ENCODE measurements at regions not wholly inside any gene's neighbourhood (a gene's known extent, or its start where the extent isn't known, plus 50 kb on each side); places are given as distances from the start of the nearest gene placed in this dataset.

GRCh38 chr2:147425437-147426029, 419.3 kb upstream of the ACVR2A start:
- no peak overlapping the region for H2AK5ac ChIP-seq (ENCODE audit: low read length, severe bottlenecking)
- 88% methylated on average over 3 of the region's 3 CpGs for WGBS
- H3K4me2 ChIP-seq (ENCODE audit: low read length, poor library complexity, severe bottlenecking): no peak overlapping the region
- H2BK12ac ChIP-seq (ENCODE audit: low read length in 2 of 2): no peak overlapping the region
- H2BK15ac ChIP-seq (ENCODE audit: low read depth, poor library complexity, severe bottlenecking): no peak overlapping the region
- H3K4me3 ChIP-seq (ENCODE audit: insufficient read depth in 1 of 2, low read depth in 1 of 2, low read length in 2 of 2): no peak overlapping the region
- no peaks in the 10 kb centered on the region for H3K79me1 ChIP-seq (replicated peaks; ENCODE audit: low read length, poor library complexity, severe bottlenecking)
- no peak overlapping the region for H2BK5ac ChIP-seq (ENCODE audit: low read depth, low read length, poor library complexity, severe bottlenecking)
- no peak overlapping the region for H3K18ac ChIP-seq (ENCODE audit: low read depth in 1 of 2, low read length in 2 of 2)
- H2AFZ ChIP-seq (ENCODE audit: low read depth, low read length): no peak overlapping the region
- H3K14ac ChIP-seq (ENCODE audit: low read length in 2 of 2): no peak overlapping the region
- no peak for DNase-seq
- H3K36me3 ChIP-seq (ENCODE audit: control insufficient read depth in 1 of 2, insufficient read depth in 2 of 2, low read depth in 1 of 2, low read length in 2 of 2): no peaks in the 10 kb centered on the region
- no peaks in the 10 kb centered on the region for H3K9me3 ChIP-seq (ENCODE audit: control insufficient read depth, low read length)
- H3K4me1 ChIP-seq (ENCODE audit: control insufficient read depth, insufficient read depth, low read depth, low read length): no peaks in the 10 kb centered on the region
- no peak overlapping the region for H3K9ac ChIP-seq (ENCODE audit: low read length)
- no peak overlapping the region for H3K4ac ChIP-seq (ENCODE audit: low read depth in 1 of 2, low read length in 2 of 2)
- H2BK120ac ChIP-seq (ENCODE audit: low read depth, low read length): no peak overlapping the region
- H3K27ac ChIP-seq (ENCODE audit: low read length, poor library complexity, severe bottlenecking): no peak overlapping the region
- H3K27me3 ChIP-seq (ENCODE audit: control insufficient read depth in 1 of 2, insufficient read depth in 1 of 2, low read length in 2 of 2): no peaks in the 10 kb centered on the region
- no peak overlapping the region for H4K8ac ChIP-seq (ENCODE audit: low read length)
- no peak overlapping the region for H3K23ac ChIP-seq (ENCODE audit: low read length in 2 of 2)
- H4K91ac ChIP-seq (ENCODE audit: low read length): no peak overlapping the region

- no peak overlapping the region for H3K23ac ChIP-seq (ENCODE audit: low read length in 2 of 2)
- no peak overlapping the region for H3K4ac ChIP-seq (ENCODE audit: low read depth in 1 of 2, low read length in 2 of 2)
- H3K4me2 ChIP-seq (ENCODE audit: low read length, poor library complexity, severe bottlenecking): no peak overlapping the region
- no peak overlapping the region for H4K91ac ChIP-seq (ENCODE audit: low read length)
- H2AFZ ChIP-seq (ENCODE audit: low read depth, low read length): no peak overlapping the region
- no peaks in the 10 kb centered on the region for H3K79me1 ChIP-seq (replicated peaks; ENCODE audit: low read length, poor library complexity, severe bottlenecking)
- no CpG with 5 or more reads among the region's 1 CpG for WGBS
- no peak overlapping the region for H2BK5ac ChIP-seq (ENCODE audit: low read depth, low read length, poor library complexity, severe bottlenecking)
- H2BK120ac ChIP-seq (ENCODE audit: low read depth, low read length): no peak overlapping the region
- H3K4me1 ChIP-seq (ENCODE audit: control insufficient read depth, insufficient read depth, low read depth, low read length): no peaks in the 10 kb centered on the region
- H3K4me3 ChIP-seq (ENCODE audit: insufficient read depth in 1 of 2, low read depth in 1 of 2, low read length in 2 of 2): no peak overlapping the region
- no peak overlapping the region for H4K8ac ChIP-seq (ENCODE audit: low read length)
- no peak overlapping the region for H3K14ac ChIP-seq (ENCODE audit: low read length in 2 of 2)
- H2BK15ac ChIP-seq (ENCODE audit: low read depth, poor library complexity, severe bottlenecking): no peak overlapping the region
- no peak overlapping the region for H3K18ac ChIP-seq (ENCODE audit: low read depth in 1 of 2, low read length in 2 of 2)
- H3K36me3 ChIP-seq (ENCODE audit: control insufficient read depth in 1 of 2, insufficient read depth in 2 of 2, low read depth in 1 of 2, low read length in 2 of 2): no peaks in the 10 kb centered on the region
- H2BK12ac ChIP-seq (ENCODE audit: low read length in 2 of 2): no peak overlapping the region
- no peak overlapping the region for H2AK5ac ChIP-seq (ENCODE audit: low read length, severe bottlenecking)
- H3K9ac ChIP-seq (ENCODE audit: low read length): no peak overlapping the region
- no peak for DNase-seq
- H3K9me3 ChIP-seq (ENCODE audit: control insufficient read depth, low read length): no peaks in the 10 kb centered on the region
- H3K27ac ChIP-seq (ENCODE audit: low read length, poor library complexity, severe bottlenecking): no peak overlapping the region
- no peaks in the 10 kb centered on the region for H3K27me3 ChIP-seq (ENCODE audit: control insufficient read depth in 1 of 2, insufficient read depth in 1 of 2, low read length in 2 of 2)
Observed at GRCh38 chr2:147424766-147425165, 420.1 kb upstream of the ACVR2A start.

DNA sequence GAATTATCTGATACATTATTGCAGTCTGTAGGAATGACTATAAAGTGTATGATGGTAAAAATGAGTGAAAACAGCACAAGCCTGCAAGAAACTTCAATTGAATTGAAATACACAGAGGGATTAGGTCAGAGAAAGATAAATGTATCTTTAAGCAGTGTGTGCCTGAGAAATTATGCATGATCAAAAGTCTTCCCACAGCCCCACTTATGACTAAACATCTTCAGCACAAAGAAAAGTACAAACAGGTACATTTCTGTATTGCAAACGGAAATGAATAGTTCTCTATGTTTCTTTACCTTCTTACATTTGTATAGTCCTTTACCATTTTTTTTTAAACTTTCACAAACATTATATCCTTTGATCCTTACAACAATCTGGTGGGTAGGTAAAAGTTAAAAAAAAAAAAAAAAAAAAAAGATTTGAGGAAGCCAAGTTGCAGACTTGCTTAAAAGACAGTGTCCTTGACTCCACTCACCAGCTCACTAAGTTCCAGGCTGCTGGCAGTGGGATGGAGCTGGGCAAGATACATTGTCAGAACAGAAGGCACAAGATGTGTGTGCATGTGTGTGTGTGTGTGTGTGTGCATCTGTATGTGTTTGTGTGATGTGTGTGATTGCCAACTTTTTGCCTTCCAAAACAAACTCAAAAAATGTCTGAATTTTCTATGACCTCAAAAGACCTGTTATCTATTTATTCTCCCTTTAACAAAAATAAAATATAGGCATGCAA, 423.7 kb upstream of the ACVR2A start:
- Histone ChIP-seq H3K27me3 (ENCODE audit: control insufficient read depth in 1 of 2, insufficient read depth in 1 of 2, low read length in 2 of 2) (no peaks in the 10 kb centered on the region), H2BK15ac (ENCODE audit: low read depth, poor library complexity, severe bottlenecking) (no peak overlapping the region), H3K14ac (ENCODE audit: low read length in 2 of 2) (no peak overlapping the region), H3K4me2 (ENCODE audit: low read length, poor library complexity, severe bottlenecking) (no peak overlapping the region), H3K4me1 (ENCODE audit: control insufficient read depth, insufficient read depth, low read depth, low read length) (no peaks in the 10 kb centered on the region), H2BK120ac (ENCODE audit: low read depth, low read length) (no peak overlapping the region), H3K9ac (ENCODE audit: low read length) (no peak overlapping the region), H3K4ac (ENCODE audit: low read depth in 1 of 2, low read length in 2 of 2) (no peak overlapping the region), H2AFZ (ENCODE audit: low read depth, low read length) (no peak overlapping the region), H3K4me3 (ENCODE audit: insufficient read depth in 1 of 2, low read depth in 1 of 2, low read length in 2 of 2) (no peak overlapping the region), H2AK5ac (ENCODE audit: low read length, severe bottlenecking) (no peak overlapping the region), H2BK5ac (ENCODE audit: low read depth, low read length, poor library complexity, severe bottlenecking) (no peak overlapping the region), H4K8ac (ENCODE audit: low read length) (no peak overlapping the region), H3K9me3 (ENCODE audit: control insufficient read depth, low read length) (no peaks in the 10 kb centered on the region), H2BK12ac (ENCODE audit: low read length in 2 of 2) (no peak overlapping the region), H3K79me1 (replicated peaks; ENCODE audit: low read length, poor library complexity, severe bottlenecking) (no peaks in the 10 kb centered on the region), H3K27ac (ENCODE audit: low read length, poor library complexity, severe bottlenecking) (no peak overlapping the region), H3K36me3 (ENCODE audit: control insufficient read depth in 1 of 2, insufficient read depth in 2 of 2, low read depth in 1 of 2, low read length in 2 of 2) (no peaks in the 10 kb centered on the region), H3K18ac (ENCODE audit: low read depth in 1 of 2, low read length in 2 of 2) (no peak overlapping the region), H3K23ac (ENCODE audit: low read length in 2 of 2) (no peak overlapping the region), H4K91ac (ENCODE audit: low read length) (no peak overlapping the region)
- DNase-seq: no peak
- WGBS: 100% methylated on average over 1 of the region's 1 CpG

DNA sequence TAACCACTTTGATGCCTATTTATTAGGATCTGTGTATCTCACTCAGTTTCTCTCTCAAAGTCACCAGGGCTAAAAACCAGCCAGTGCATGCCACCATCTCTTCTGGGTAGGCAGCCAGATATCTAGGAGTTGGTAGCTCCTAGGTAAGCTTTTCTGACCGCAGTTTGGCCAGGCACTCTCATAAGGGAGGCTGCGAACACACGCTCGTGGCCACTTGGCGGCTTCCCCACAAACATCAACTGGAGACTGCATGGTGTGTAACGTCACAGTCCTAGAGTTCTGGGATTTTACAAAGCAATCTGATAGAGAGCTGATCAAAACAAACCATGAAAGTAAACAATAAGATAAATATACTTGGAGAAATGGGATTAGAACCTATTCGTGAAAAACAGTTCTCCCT, 424.3 kb upstream of the ACVR2A start:
- H2AK5ac ChIP-seq (ENCODE audit: low read length, severe bottlenecking): no peak overlapping the region
- no peak overlapping the region for H3K4me2 ChIP-seq (ENCODE audit: low read length, poor library complexity, severe bottlenecking)
- H3K27me3 ChIP-seq (ENCODE audit: control insufficient read depth in 1 of 2, insufficient read depth in 1 of 2, low read length in 2 of 2): no peaks in the 10 kb centered on the region
- H3K27ac ChIP-seq (ENCODE audit: low read length, poor library complexity, severe bottlenecking): no peak overlapping the region
- H3K4me1 ChIP-seq (ENCODE audit: control insufficient read depth, insufficient read depth, low read depth, low read length): no peaks in the 10 kb centered on the region
- no peak overlapping the region for H4K91ac ChIP-seq (ENCODE audit: low read length)
- H3K79me1 ChIP-seq (replicated peaks; ENCODE audit: low read length, poor library complexity, severe bottlenecking): no peaks in the 10 kb centered on the region
- no peak overlapping the region for H2BK5ac ChIP-seq (ENCODE audit: low read depth, low read length, poor library complexity, severe bottlenecking)
- H2BK12ac ChIP-seq (ENCODE audit: low read length in 2 of 2): no peak overlapping the region
- H2BK15ac ChIP-seq (ENCODE audit: low read depth, poor library complexity, severe bottlenecking): no peak overlapping the region
- H3K18ac ChIP-seq (ENCODE audit: low read depth in 1 of 2, low read length in 2 of 2): no peak overlapping the region
- no peak overlapping the region for H3K9ac ChIP-seq (ENCODE audit: low read length)
- H2BK120ac ChIP-seq (ENCODE audit: low read depth, low read length): no peak overlapping the region
- WGBS: 93% methylated on average over 3 of the region's 7 CpGs
- no peak for DNase-seq
- no peak overlapping the region for H3K23ac ChIP-seq (ENCODE audit: low read length in 2 of 2)
- H3K36me3 ChIP-seq (ENCODE audit: control insufficient read depth in 1 of 2, insufficient read depth in 2 of 2, low read depth in 1 of 2, low read length in 2 of 2): no peaks in the 10 kb centered on the region
- no peak overlapping the region for H3K4me3 ChIP-seq (ENCODE audit: insufficient read depth in 1 of 2, low read depth in 1 of 2, low read length in 2 of 2)
- no peak overlapping the region for H4K8ac ChIP-seq (ENCODE audit: low read length)
- no peak overlapping the region for H3K4ac ChIP-seq (ENCODE audit: low read depth in 1 of 2, low read length in 2 of 2)
- no peak overlapping the region for H3K14ac ChIP-seq (ENCODE audit: low read length in 2 of 2)
- H2AFZ ChIP-seq (ENCODE audit: low read depth, low read length): no peak overlapping the region
- no peaks in the 10 kb centered on the region for H3K9me3 ChIP-seq (ENCODE audit: control insufficient read depth, low read length)
